GM06990 (cell line): ENCODE measurements at regions not wholly inside any gene's neighbourhood (a gene's known extent, or its start where the extent isn't known, plus 50 kb on each side); places are given as distances from the start of the nearest gene placed in this dataset.

Experiments
- DNase-seq: peaks from one replicate; pipeline ENCODE4 v3.0.0-alpha.2; 2011; ENCODE audit not compliant: insufficient read length; ENCODE audit errors: extremely low read depth
- H3K27me3 ChIP-seq: replicated peaks from 2 replicates; pipeline ENCODE4 v1.6.0; 2011; ENCODE audit warnings: low read length; ENCODE audit not compliant: control insufficient read depth, insufficient read depth
- H3K36me3 ChIP-seq: 2 replicates; pipeline ENCODE4 v1.5.1; 2011; ENCODE audit warnings: low read length; ENCODE audit not compliant: control insufficient read depth, insufficient read depth
- H3K4me3 ChIP-seq: replicated peaks from 2 replicates; pipeline ENCODE4 v1.5.1; 2011; ENCODE audit warnings: low read depth, mild to moderate bottlenecking, control low read depth, low read length
- TF ChIP-seq, protein P1 (sequence below): IDR thresholded peaks from 2 replicates; pipeline ENCODE4 v1.5.1; 2011; ENCODE audit warnings: low read length, control low read depth, mild to moderate bottlenecking, inconsistent platforms; ENCODE audit not compliant: insufficient read depth, poor library complexity, severe bottlenecking

- H3K27me3 ChIP-seq, result no peaks in the 10 kb centered on the region
- peaks cover 26% of the 10 kb centered on the region for H3K36me3 ChIP-seq
- DNase-seq, result no peak
- no peak overlapping the region for H3K4me3 ChIP-seq
- TF ChIP-seq, protein P1, sequence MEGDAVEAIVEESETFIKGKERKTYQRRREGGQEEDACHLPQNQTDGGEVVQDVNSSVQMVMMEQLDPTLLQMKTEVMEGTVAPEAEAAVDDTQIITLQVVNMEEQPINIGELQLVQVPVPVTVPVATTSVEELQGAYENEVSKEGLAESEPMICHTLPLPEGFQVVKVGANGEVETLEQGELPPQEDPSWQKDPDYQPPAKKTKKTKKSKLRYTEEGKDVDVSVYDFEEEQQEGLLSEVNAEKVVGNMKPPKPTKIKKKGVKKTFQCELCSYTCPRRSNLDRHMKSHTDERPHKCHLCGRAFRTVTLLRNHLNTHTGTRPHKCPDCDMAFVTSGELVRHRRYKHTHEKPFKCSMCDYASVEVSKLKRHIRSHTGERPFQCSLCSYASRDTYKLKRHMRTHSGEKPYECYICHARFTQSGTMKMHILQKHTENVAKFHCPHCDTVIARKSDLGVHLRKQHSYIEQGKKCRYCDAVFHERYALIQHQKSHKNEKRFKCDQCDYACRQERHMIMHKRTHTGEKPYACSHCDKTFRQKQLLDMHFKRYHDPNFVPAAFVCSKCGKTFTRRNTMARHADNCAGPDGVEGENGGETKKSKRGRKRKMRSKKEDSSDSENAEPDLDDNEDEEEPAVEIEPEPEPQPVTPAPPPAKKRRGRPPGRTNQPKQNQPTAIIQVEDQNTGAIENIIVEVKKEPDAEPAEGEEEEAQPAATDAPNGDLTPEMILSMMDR, result no peak
Observed at GRCh38 chr12:124418156-124418555, 123.3 kb downstream of the RFLNA start.

GRCh38 chr12:124416516-124417395, 121.9 kb downstream of the RFLNA start:
- Histone ChIP-seq H3K4me3 (no peak overlapping the region), H3K27me3 (no peaks in the 10 kb centered on the region), H3K36me3 (peaks cover 36% of the 10 kb centered on the region)
- DNase-seq, result no peak
- TF ChIP-seq, protein P1, result no peak

DNA sequence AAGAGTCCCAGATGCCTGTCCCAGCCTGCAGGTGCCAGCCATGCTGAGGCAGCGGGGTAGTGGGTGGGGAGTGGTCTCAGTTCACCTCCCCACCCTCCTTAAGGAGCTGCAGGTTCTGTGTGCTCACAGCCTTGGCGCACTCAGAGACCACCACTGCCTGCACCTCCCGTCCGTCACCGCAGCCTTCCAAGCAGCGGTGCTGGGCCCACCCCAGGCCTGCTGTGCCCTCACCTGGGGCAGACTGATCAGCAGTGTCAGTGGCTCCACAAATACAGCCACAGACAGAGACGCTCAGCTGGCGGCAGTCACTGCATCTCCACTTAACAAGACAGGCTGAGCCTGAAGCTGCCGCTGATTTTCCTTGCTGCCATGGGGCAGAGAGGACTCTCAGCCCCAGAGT, 120.2 kb downstream of the RFLNA start:
- H3K4me3 ChIP-seq, result no peak overlapping the region
- DNase-seq, result no peak
- TF ChIP-seq, protein P1, result no peak
- peaks cover 35% of the 10 kb centered on the region for H3K36me3 ChIP-seq
- no peaks in the 10 kb centered on the region for H3K27me3 ChIP-seq

GRCh38 chr12:124413915-124414314, 119.0 kb downstream of the RFLNA start:
- H3K36me3 ChIP-seq, result peaks cover 39% of the 10 kb centered on the region
- no peak for DNase-seq
- no peaks in the 10 kb centered on the region for H3K27me3 ChIP-seq
- TF ChIP-seq, protein P1, result no peak
- no peak overlapping the region for H3K4me3 ChIP-seq

DNA sequence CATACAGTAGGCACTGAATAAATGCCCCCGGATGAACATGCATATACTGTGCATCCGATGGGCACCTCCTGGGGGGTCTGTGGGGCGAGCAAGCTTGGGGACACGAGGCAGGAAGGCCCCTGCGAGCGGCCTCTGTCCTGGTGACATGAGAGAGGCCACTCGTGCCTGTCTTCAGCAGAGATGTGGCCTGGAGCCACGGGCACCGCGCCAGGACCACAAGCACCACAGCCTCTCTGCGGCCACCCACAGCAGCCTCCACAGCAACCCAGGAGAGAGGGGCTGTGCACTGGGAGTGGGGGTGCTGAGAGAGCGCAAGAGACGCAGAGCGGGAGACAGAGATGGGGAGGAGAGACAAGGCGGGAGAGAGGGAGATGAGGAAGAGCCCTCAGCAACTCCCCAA, 118.5 kb downstream of the RFLNA start:
- peaks cover 39% of the 10 kb centered on the region for H3K36me3 ChIP-seq
- no peaks in the 10 kb centered on the region for H3K27me3 ChIP-seq
- TF ChIP-seq, protein P1, result no peak
- H3K4me3 ChIP-seq, result no peak overlapping the region
- DNase-seq, result no peak
